IMR-90 (cell line): ENCODE measurements at regions not wholly inside any gene's neighbourhood (a gene's known extent, or its start where the extent isn't known, plus 50 kb on each side); places are given as distances from the start of the nearest gene placed in this dataset.
"Not testable (repeated sequence)": the region's sequence is repeated elsewhere in the genome, so short reads cannot be mapped to it uniquely, and the experiment has no call there.

Source experiments
- ATAC-seq: fragments of 200-7000 bp; cut with Tn5 transposase; 2 replicates; pipeline ENCODE4 v1.9.1; 2020; ENCODE audit warnings: low read depth, mild to moderate bottlenecking, moderate library complexity
- BruUV-seq: library from RNA; stranded (reverse); fragments of 400-500 nt; replicated peaks from 2 replicates; lab custom pipeline; 2021; lab: Mats Ljungman, UMichigan
- CTCF ChIA-PET: fragments of 300-600 bp; formaldehyde crosslinking; extraction: SDS; loops from one replicate; lab custom pipeline; 2021; ENCODE audit warnings: antibody characterized with exemption; lab: Yijun Ruan, JAX
- POLR2A ChIA-PET: fragments of 300-600 bp; sonication (Branson Sonifier 250); formaldehyde crosslinking; loops from one replicate; lab custom pipeline; 2022; ENCODE audit warnings: antibody characterized with exemption; ENCODE audit not compliant: unreplicated experiment; lab: Charles Lee
- DNase-seq: peaks from one replicate; pipeline ENCODE4 v3.0.0; 2013
- H2AFZ ChIP-seq: replicated peaks from 2 replicates; pipeline ENCODE3; 2013; ENCODE audit warnings: low read length, mild to moderate bottlenecking; ENCODE audit not compliant: poor library complexity
- H2AK5ac ChIP-seq: 2 replicates; pipeline ENCODE4 v1.6.1; 2013; ENCODE audit warnings: low read depth, low read length, inconsistent platforms
- H2AK9ac ChIP-seq: replicated peaks from 2 replicates; pipeline ENCODE3; 2013; ENCODE audit warnings: mild to moderate bottlenecking, low read depth, low read length, moderate library complexity; ENCODE audit not compliant: poor library complexity
- H2BK120ac ChIP-seq: 2 replicates; pipeline ENCODE4 v1.6.1; 2013; ENCODE audit warnings: low read depth, low read length, inconsistent platforms
- H2BK15ac ChIP-seq: 3 replicates; pipeline ENCODE4 v1.6.1; 2013; ENCODE audit warnings: low read depth, low read length, inconsistent platforms
- H2BK20ac ChIP-seq: 2 replicates; pipeline ENCODE4 v1.6.1; 2013; ENCODE audit warnings: low read depth, mild to moderate bottlenecking, inconsistent platforms, low read length, moderate library complexity
- H2BK5ac ChIP-seq: 2 replicates; pipeline ENCODE4 v1.6.1; 2013; ENCODE audit warnings: mild to moderate bottlenecking, low read depth, low read length, inconsistent platforms; ENCODE audit not compliant: poor library complexity, severe bottlenecking
- H3K14ac ChIP-seq: replicated peaks from 2 replicates; pipeline ENCODE4 v1.6.1; 2013; ENCODE audit warnings: low read depth, low read length, inconsistent platforms
- H3K18ac ChIP-seq: 2 replicates; pipeline ENCODE4 v1.6.1; 2013; ENCODE audit warnings: low read depth, low read length, control low read depth
- H3K23ac ChIP-seq: 2 replicates; pipeline ENCODE4 v1.6.1; 2013; ENCODE audit warnings: low read depth, low read length, inconsistent platforms
- H3K27ac ChIP-seq: 2 replicates; pipeline ENCODE4 v1.5.1; 2013; ENCODE audit warnings: mild to moderate bottlenecking, control low read depth, low read length; ENCODE audit not compliant: insufficient read depth
- H3K27me3 ChIP-seq: 2 replicates; pipeline ENCODE4 v1.6.1; 2013; ENCODE audit warnings: low read length; ENCODE audit not compliant: control insufficient read depth, insufficient read depth
- H3K36me3 ChIP-seq: 2 replicates; pipeline ENCODE4 v1.6.1; 2013; ENCODE audit warnings: low read length, mixed read lengths; ENCODE audit not compliant: control insufficient read depth, insufficient read depth
- H3K4ac ChIP-seq: 2 replicates; pipeline ENCODE4 v1.6.1; 2013; ENCODE audit warnings: low read depth, low read length, inconsistent platforms
- H3K4me1 ChIP-seq: 2 replicates; pipeline ENCODE4 v1.6.1; 2013; ENCODE audit warnings: low read length, mixed read lengths; ENCODE audit not compliant: control insufficient read depth, insufficient read depth
- H3K4me2 ChIP-seq: 2 replicates; pipeline ENCODE4 v1.6.1; 2013; ENCODE audit warnings: low read depth, mild to moderate bottlenecking, control low read depth, low read length, moderate library complexity
- H3K4me3 ChIP-seq: 2 replicates; pipeline ENCODE4 v1.5.1; 2013; ENCODE audit warnings: low read depth, mild to moderate bottlenecking, control low read depth, low read length, moderate library complexity; ENCODE audit not compliant: insufficient read depth
- H3K56ac ChIP-seq: 2 replicates; pipeline ENCODE4 v1.6.1; 2013; ENCODE audit warnings: low read length, inconsistent platforms; ENCODE audit not compliant: insufficient read depth; ENCODE audit errors: extremely low read depth
- H3K79me1 ChIP-seq, 2 experiments: 2 replicates each; pipeline ENCODE4 v1.6.1; 2013; ENCODE audit warnings: low read length in 2 of 2, inconsistent platforms in 1 of 2, low read depth in 1 of 2
- H3K9ac ChIP-seq: 2 replicates; pipeline ENCODE4 v1.6.1; 2013; ENCODE audit warnings: low read depth, low read length, control low read depth
- H3K9me1 ChIP-seq: 2 replicates; pipeline ENCODE4 v1.6.1; 2013; ENCODE audit warnings: low read length, inconsistent platforms; ENCODE audit not compliant: insufficient read depth
- H3K9me3 ChIP-seq: 2 replicates; pipeline ENCODE4 v1.6.1; 2013; ENCODE audit warnings: low read length; ENCODE audit not compliant: control insufficient read depth, insufficient read depth
- H4K20me1 ChIP-seq: 2 replicates; pipeline ENCODE4 v1.6.1; 2013; ENCODE audit warnings: low read length, inconsistent platforms; ENCODE audit not compliant: insufficient read depth
- H4K5ac ChIP-seq: 2 replicates; pipeline ENCODE4 v1.6.1; 2013; ENCODE audit warnings: mild to moderate bottlenecking, low read depth, low read length, control low read depth
- H4K8ac ChIP-seq, 2 experiments: 2 replicates each; pipeline ENCODE4 v1.6.1; 2013; ENCODE audit warnings: low read depth in 2 of 2, low read length in 2 of 2, control low read depth in 1 of 2, inconsistent platforms in 1 of 2
- H4K91ac ChIP-seq: 2 replicates; pipeline ENCODE4 v1.6.1; 2013; ENCODE audit warnings: low read depth, low read length, inconsistent platforms; ENCODE audit not compliant: insufficient read depth
- WGBS, 2 experiments: methylation state at CpG; one replicate each; pipeline versions ENCODE4 v1.1.5 to v1.1.7; 2013; ENCODE audit warnings: missing lambda C conversion rate in 2 of 2; ENCODE audit not compliant: insufficient read length in 1 of 2; ENCODE audit errors: extremely low coverage in 2 of 2; 5-methylcytosine and 5-hydroxymethylcytosine counted together
- dilution Hi-C: fragments of 300-500 bp; cut with HindIII; formaldehyde crosslinking; loops from one replicate; pipeline ENCODE4 v1.14.3; 2018; ENCODE audit warnings: low sequenced_read_pairs; ENCODE audit not compliant: unreplicated experiment
- in situ Hi-C: fragments of 300-500 bp; cut with MboI; formaldehyde crosslinking; loops from 3 replicates; pipeline ENCODE4 v1.14.3; 2019; ENCODE audit warnings: low sequenced_read_pairs, inconsistent platforms, mixed read lengths
- intact Hi-C: fragments of 100-400 bp; cut with micrococcal nuclease; formaldehyde crosslinking; loops from 2 replicates; pipeline ENCODE4 v1.10.0; 2022

DNA sequence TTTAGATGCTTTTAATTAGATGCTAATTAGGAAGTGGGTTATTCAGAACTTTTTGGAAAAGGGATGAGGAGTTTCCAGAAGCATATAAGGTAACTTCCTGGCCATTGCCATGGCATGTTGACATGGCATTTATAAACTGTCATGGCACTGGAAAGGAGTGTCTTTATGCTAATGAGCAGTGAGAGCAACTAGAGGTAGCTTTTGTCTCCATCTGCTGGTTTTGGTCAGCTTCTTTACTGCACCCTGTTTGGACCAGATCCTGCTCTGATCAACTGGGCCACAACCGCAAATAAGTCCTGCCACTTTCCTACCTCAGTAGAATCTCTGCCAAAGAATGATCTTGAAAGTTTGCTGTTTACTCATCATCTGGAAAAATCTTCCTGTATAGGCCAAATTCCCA, 193.6 kb downstream of the FAM72C start:
- H3K56ac ChIP-seq, CTCF ChIA-PET, H4K5ac ChIP-seq, DNase-seq, H2AFZ ChIP-seq, H3K9ac ChIP-seq, intact Hi-C loops, H3K23ac ChIP-seq, BruUV-seq, H3K27ac ChIP-seq, H4K91ac ChIP-seq, H3K79me1 ChIP-seq, H2AK5ac ChIP-seq, H3K4me3 ChIP-seq, H3K9me3 ChIP-seq, H3K9me1 ChIP-seq, H3K4me2 ChIP-seq, H3K18ac ChIP-seq, H2BK120ac ChIP-seq, H4K8ac ChIP-seq, H3K14ac ChIP-seq, H4K20me1 ChIP-seq, H2AK9ac ChIP-seq, in situ Hi-C loops, H3K4me1 ChIP-seq, H2BK15ac ChIP-seq, H3K27me3 ChIP-seq, H3K36me3 ChIP-seq, H2BK5ac ChIP-seq, dilution Hi-C loops, POLR2A ChIA-PET, H2BK20ac ChIP-seq, H3K4ac ChIP-seq, ATAC-seq: not testable (repeated sequence)
- no CpG with 5 or more reads among the region's 1 CpG for WGBS, 2 experiments

DNA sequence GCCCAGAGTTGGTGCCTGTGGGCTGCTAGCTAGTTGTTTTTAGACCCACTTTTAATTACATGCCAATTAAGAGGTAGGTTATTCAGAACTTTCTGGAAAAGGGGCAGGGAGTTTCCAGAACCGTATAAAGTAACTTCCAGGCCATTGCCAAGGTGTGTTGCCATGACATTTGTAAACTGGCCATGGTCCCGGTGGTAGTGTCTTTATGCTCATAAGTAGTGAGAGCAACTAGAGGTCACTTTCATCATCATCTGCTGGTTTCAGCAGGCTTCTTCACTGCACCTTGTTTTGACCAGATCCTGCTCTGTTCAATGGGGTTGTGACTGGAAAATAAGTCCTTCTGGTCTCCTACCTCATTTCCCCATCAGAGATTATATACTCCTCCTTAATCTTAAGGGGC, 207.0 kb downstream of the FAM72C start:
- H3K4me3 ChIP-seq, H3K56ac ChIP-seq, H2BK120ac ChIP-seq, CTCF ChIA-PET, H3K14ac ChIP-seq, H4K20me1 ChIP-seq, H3K9me1 ChIP-seq, in situ Hi-C loops, H2AK5ac ChIP-seq, H2BK15ac ChIP-seq, H3K4me2 ChIP-seq, H4K8ac ChIP-seq, H3K18ac ChIP-seq, H3K27ac ChIP-seq, H2BK5ac ChIP-seq, dilution Hi-C loops, H2AFZ ChIP-seq, H2AK9ac ChIP-seq, H3K27me3 ChIP-seq, BruUV-seq, H3K79me1 ChIP-seq, H3K36me3 ChIP-seq, POLR2A ChIA-PET, H3K4ac ChIP-seq, H3K9me3 ChIP-seq, H4K5ac ChIP-seq, H2BK20ac ChIP-seq, H3K9ac ChIP-seq, ATAC-seq, H3K23ac ChIP-seq, H4K91ac ChIP-seq, H3K4me1 ChIP-seq, DNase-seq, intact Hi-C loops: not testable (repeated sequence)
- no CpG with 5 or more reads among the region's 2 CpGs for WGBS, 2 experiments
